Astrocyte of the cerebellum (primary cell): ENCODE measurements at regions not wholly inside any gene's neighbourhood (a gene's known extent, or its start where the extent isn't known, plus 50 kb on each side); places are given as distances from the start of the nearest gene placed in this dataset.

Experiments
- DNase-seq: peaks from one replicate; pipeline ENCODE4 v3.0.0-alpha.2; 2011; ENCODE audit warnings: low read depth
- H3K4me3 ChIP-seq: 2 replicates; pipeline ENCODE4 v1.5.1; 2011; ENCODE audit warnings: mild to moderate bottlenecking, low read depth, low read length, moderate library complexity
- in situ Hi-C: cut with HindIII; loops from 2 replicates; pipeline ENCODE4 v1.10.0; 2017; ENCODE audit warnings: low sequenced_read_pairs
- TF ChIP-seq, protein P1 (sequence below): IDR thresholded peaks from 2 replicates; pipeline ENCODE4 v1.5.1; 2012; ENCODE audit warnings: low read length, low read depth, moderate library complexity, mild to moderate bottlenecking; ENCODE audit errors: missing control alignments

DNA sequence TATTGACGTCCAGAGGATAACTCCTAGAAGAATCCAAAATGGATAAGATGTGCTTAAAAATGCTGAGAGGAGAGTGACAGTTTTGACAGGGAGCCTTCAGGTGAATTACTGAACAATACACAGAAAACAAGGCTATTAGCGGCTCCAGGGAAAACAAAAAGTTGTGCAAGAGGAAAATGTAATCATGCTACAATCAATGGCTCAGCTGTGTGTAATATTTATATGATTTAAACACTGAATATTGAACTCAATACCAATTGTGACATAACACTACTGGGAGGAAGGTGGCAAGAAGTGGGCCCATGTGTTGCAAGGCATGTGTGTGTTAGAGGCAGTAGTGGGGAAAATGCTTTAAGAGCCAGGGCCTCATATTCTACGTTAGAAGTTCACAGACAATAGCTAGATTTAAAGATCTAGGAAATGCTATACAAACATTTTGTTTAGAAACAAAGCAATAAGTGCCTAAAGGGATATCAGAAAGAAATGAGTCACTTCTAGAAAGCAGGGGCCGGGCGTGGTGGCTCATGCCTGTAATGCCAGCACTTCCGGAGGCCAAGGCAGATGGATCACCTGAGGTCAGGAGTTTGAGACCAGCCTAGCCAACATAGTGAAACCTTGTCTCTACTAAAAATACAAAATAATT, 253.2 kb upstream of the IRX5 start:
- TF ChIP-seq, protein P1, sequence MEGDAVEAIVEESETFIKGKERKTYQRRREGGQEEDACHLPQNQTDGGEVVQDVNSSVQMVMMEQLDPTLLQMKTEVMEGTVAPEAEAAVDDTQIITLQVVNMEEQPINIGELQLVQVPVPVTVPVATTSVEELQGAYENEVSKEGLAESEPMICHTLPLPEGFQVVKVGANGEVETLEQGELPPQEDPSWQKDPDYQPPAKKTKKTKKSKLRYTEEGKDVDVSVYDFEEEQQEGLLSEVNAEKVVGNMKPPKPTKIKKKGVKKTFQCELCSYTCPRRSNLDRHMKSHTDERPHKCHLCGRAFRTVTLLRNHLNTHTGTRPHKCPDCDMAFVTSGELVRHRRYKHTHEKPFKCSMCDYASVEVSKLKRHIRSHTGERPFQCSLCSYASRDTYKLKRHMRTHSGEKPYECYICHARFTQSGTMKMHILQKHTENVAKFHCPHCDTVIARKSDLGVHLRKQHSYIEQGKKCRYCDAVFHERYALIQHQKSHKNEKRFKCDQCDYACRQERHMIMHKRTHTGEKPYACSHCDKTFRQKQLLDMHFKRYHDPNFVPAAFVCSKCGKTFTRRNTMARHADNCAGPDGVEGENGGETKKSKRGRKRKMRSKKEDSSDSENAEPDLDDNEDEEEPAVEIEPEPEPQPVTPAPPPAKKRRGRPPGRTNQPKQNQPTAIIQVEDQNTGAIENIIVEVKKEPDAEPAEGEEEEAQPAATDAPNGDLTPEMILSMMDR = no peak

DNA sequence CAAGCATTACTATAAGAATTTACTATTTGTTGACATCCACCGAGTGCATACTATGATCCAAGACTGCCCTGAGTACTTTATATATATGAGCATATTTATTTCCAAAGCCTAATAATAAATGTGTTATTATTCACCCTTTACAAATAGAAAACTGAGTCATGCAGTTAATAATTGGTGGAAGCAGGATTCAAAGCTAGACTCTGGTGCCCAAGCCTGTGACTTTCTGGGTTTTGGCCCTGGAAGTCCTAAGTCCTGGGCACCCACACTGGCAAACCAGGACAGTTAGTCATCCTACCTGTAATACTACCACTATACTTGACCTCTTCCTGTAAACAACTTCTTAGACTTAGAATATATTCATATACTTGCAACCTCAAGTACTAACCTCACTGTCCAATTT, 257.4 kb upstream of the IRX5 start:
- H3K4me3 ChIP-seq = no peak overlapping the region
- in situ Hi-C loops = no loop called here
- DNase-seq = no peak
- TF ChIP-seq, protein P1 = no peak

More for the DNA sequence above, 253.2 kb upstream of the IRX5 start:
- in situ Hi-C loops = no loop called here
- no peak for DNase-seq
- H3K4me3 ChIP-seq = no peak overlapping the region

DNA sequence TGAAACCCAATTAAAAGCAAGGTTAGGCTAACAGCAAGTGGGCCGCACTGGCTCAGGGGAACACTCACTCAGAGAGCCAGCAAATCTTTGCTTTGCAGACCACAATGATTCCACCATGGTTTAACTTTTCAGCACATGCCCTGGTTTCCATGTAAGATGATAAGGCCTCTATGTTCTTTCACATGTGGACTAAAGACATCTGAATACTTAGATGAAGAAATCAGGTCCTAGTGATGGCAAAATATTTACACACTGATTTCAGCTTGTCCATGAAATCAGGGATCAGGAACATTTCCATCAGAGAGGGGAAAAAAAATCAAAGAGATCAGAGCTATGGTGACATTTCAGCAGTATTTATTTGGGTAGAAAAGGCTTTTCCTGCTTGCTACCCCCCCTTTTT, 258.2 kb upstream of the IRX5 start:
- DNase-seq = no peak
- TF ChIP-seq, protein P1 = no peak
- in situ Hi-C loops = no loop called here
- no peak overlapping the region for H3K4me3 ChIP-seq

DNA sequence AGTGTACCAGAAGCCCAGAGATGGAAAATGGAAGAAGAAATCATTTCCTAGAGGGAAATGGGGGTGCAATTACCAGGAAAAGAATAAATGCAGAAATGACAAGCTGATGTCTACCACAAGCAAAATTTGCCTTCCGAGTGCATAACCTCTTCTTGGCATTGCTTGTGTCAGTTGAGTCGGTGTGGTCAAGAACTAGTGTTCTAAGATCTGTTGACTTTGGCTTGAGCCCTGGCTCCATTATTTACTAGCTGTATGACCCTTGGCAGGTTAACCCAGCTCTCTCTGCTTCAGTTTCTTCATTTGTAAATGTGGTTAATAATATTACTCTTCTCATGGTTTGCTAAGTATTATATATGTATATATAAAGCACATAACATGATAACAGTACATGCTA, 273.0 kb upstream of the IRX5 start:
- in situ Hi-C loops = no loop called here
- TF ChIP-seq, protein P1 = no peak
- DNase-seq = no peak
- no peak overlapping the region for H3K4me3 ChIP-seq

DNA sequence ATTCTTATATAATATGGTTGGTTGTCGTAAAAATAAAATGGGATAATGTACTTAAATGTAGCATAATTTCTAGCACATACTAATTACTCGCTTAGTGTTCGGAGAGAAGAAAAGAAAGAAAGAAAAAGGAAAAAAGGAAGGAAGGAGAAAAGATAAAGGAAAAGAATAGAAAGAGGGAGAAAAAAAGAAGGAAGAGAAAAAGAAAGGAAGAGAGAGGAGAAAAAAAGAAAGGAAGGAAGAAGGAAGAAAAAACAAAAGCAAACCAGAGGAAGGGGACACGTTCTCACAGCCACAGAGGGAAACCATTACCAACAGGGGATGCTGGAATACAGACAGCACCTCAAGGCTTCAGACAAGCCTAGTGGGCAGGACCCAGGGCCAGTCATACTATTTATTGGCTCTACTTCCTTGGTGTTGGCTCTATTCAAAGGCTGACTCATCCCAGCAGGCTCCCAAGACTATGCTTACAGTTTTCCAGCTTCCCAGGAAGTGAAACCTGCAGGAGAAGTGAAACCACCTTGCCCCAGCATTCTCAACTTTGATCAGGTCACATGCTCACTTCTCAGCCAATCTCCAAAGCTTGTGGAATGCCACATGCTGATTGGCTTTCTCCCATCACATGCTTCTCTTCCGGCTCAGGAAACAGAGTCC, 273.5 kb upstream of the IRX5 start:
- peak; percentile 83 for DNase-seq
- in situ Hi-C loops = no loop called here
- TF ChIP-seq, protein P1 = peak; percentile 4
- H3K4me3 ChIP-seq = no peak overlapping the region

DNA sequence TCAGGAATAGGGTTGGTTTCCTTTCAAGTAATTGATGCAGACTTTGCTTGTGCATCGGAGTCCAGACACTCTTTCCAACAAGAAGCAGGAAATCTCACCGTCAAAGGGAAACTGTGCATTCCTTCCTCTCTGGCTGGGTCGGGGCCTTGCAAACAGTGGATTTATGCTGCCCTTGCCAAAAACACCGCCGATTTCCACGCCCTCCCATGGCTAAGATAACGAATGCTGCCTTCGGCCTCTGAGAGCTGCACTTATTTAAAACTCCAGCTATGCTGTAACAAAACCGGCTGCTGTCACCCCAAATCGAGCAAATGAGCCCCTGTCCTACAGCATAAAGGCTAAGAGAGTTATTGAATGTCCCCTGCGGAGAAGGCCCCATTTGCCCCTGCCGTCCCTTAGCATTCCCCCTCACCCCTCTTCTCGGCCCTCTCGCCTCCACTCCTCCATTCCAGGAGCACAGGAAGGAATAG, 275.5 kb upstream of the IRX5 start:
- no peak overlapping the region for H3K4me3 ChIP-seq
- DNase-seq = peak; percentile 43
- in situ Hi-C loops = no loop called here
- TF ChIP-seq, protein P1 = no peak
